ENCODE measurements at regions not wholly inside any gene's neighbourhood (a gene's known extent, or its start where the extent isn't known, plus 50 kb on each side); places are given as distances from the start of the nearest gene placed in this dataset.

- H3K27me3 ChIP-seq: no peaks in the 10 kb centered on the region
- TF ChIP-seq, protein P1, sequence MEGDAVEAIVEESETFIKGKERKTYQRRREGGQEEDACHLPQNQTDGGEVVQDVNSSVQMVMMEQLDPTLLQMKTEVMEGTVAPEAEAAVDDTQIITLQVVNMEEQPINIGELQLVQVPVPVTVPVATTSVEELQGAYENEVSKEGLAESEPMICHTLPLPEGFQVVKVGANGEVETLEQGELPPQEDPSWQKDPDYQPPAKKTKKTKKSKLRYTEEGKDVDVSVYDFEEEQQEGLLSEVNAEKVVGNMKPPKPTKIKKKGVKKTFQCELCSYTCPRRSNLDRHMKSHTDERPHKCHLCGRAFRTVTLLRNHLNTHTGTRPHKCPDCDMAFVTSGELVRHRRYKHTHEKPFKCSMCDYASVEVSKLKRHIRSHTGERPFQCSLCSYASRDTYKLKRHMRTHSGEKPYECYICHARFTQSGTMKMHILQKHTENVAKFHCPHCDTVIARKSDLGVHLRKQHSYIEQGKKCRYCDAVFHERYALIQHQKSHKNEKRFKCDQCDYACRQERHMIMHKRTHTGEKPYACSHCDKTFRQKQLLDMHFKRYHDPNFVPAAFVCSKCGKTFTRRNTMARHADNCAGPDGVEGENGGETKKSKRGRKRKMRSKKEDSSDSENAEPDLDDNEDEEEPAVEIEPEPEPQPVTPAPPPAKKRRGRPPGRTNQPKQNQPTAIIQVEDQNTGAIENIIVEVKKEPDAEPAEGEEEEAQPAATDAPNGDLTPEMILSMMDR (IDR thresholded peaks at IDR 0.05): no peak
- no peak for TF ChIP-seq POLR2AphosphoS5 (IDR thresholded peaks at IDR 0.05)
- no peak for TF ChIP-seq POLR2A (IDR thresholded peaks at IDR 0.05)
- TF ChIP-seq EP300 (IDR thresholded peaks at IDR 0.05; ENCODE audit: low read depth): no peak
- in situ Hi-C loops (cut with MboI; ENCODE audit: low pct_ligation_motif_present in 1 of 4, low pct_unique_long_range_greater_than_20kb in 1 of 4, low sequenced_read_pairs in 3 of 4) (no loop called here), intact Hi-C loops (cut with DNase I; ENCODE audit: low total_unique reads) (no loop called here)
- no peaks in the 10 kb centered on the region for H3K4me1 ChIP-seq
- no peaks in the 10 kb centered on the region for H3K36me3 ChIP-seq
- H3K4me3 ChIP-seq: no peak overlapping the region
- no peak overlapping the region for H3K27ac ChIP-seq
- DNase-seq: no peak
- 20 to 38% methylated on average over 1 of the region's 1 CpG for WGBS, 2 donors (ENCODE audit: low coverage in 1 of 2)
- no peaks in the 10 kb centered on the region for H3K9me3 ChIP-seq
Measured at GRCh38 chr5:28703651-28704260, 1665.4 kb upstream of the CDH9 start.

GRCh38 chr5:28691526-28691925 is 1653.1 kb upstream of the CDH9 start:
- Histone ChIP-seq H3K36me3 (no peaks in the 10 kb centered on the region), H3K4me1 (no peaks in the 10 kb centered on the region), H3K9me3 (no peaks in the 10 kb centered on the region), H3K27me3 (no peaks in the 10 kb centered on the region), H3K27ac (no peak overlapping the region), H3K4me3 (no peak overlapping the region)
- DNase-seq: no peak
- TF ChIP-seq, protein P1 (IDR thresholded peaks at IDR 0.05): no peak
- no peak for TF ChIP-seq EP300 (IDR thresholded peaks at IDR 0.05; ENCODE audit: low read depth)
- TF ChIP-seq POLR2AphosphoS5 (IDR thresholded peaks at IDR 0.05): no peak
- no peak for TF ChIP-seq POLR2A (IDR thresholded peaks at IDR 0.05)
- in situ Hi-C loops (cut with MboI; ENCODE audit: low pct_ligation_motif_present in 1 of 4, low pct_unique_long_range_greater_than_20kb in 1 of 4, low sequenced_read_pairs in 3 of 4) (no loop called here), intact Hi-C loops (cut with DNase I; ENCODE audit: low total_unique reads) (no loop called here)

GRCh38 chr5:28685794-28686193 is 1647.4 kb upstream of the CDH9 start:
- 73 to 81% methylated on average over 6 of the region's 6 CpGs for WGBS, 2 donors (ENCODE audit: low coverage in 1 of 2)
- intact Hi-C loops (cut with DNase I; ENCODE audit: low total_unique reads) (no loop called here), in situ Hi-C loops (cut with MboI; ENCODE audit: low pct_ligation_motif_present in 1 of 4, low pct_unique_long_range_greater_than_20kb in 1 of 4, low sequenced_read_pairs in 3 of 4) (no loop called here)
- H3K27ac ChIP-seq: no peak overlapping the region
- H3K4me1 ChIP-seq: no peaks in the 10 kb centered on the region
- H3K27me3 ChIP-seq: no peaks in the 10 kb centered on the region
- H3K4me3 ChIP-seq: no peak overlapping the region
- H3K36me3 ChIP-seq: no peaks in the 10 kb centered on the region
- TF ChIP-seq POLR2AphosphoS5 (IDR thresholded peaks at IDR 0.05): no peak
- TF ChIP-seq POLR2A (IDR thresholded peaks at IDR 0.05): no peak
- no peak for TF ChIP-seq EP300 (IDR thresholded peaks at IDR 0.05; ENCODE audit: low read depth)
- TF ChIP-seq, protein P1 (IDR thresholded peaks at IDR 0.05): no peak
- no peaks in the 10 kb centered on the region for H3K9me3 ChIP-seq
- DNase-seq: no peak

DNA sequence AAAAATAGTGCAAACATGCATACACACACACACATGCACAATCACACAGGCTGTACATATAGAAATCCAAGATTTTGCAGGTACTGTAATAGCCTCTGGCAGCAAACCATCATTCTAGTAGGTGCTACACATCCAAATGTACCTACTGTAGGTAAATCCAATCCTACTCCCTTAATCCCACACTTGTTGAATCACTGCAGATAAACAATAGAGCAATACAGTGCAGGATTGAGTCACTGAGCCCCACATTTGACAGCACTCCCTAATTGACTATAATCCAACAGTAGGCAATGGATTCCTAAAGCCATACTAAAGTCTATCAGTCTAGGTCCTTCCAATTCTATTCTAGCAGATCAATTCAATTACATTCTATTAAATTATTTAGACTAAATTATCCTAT is 1640.5 kb upstream of the CDH9 start:
- H3K4me1 ChIP-seq: no peaks in the 10 kb centered on the region
- no peak overlapping the region for H3K4me3 ChIP-seq
- in situ Hi-C loops (cut with MboI; ENCODE audit: low pct_ligation_motif_present in 1 of 4, low pct_unique_long_range_greater_than_20kb in 1 of 4, low sequenced_read_pairs in 3 of 4) (no loop called here), intact Hi-C loops (cut with DNase I; ENCODE audit: low total_unique reads) (no loop called here)
- no peaks in the 10 kb centered on the region for H3K36me3 ChIP-seq
- TF ChIP-seq POLR2AphosphoS5 (IDR thresholded peaks at IDR 0.05) (no peak), POLR2A (IDR thresholded peaks at IDR 0.05) (no peak), EP300 (IDR thresholded peaks at IDR 0.05; ENCODE audit: low read depth) (no peak)
- TF ChIP-seq, protein P1 (IDR thresholded peaks at IDR 0.05): no peak
- no peak overlapping the region for H3K27ac ChIP-seq
- no peak for DNase-seq
- no peaks in the 10 kb centered on the region for H3K27me3 ChIP-seq
- H3K9me3 ChIP-seq: no peaks in the 10 kb centered on the region
